A549 (cell line): ENCODE measurements at regions not wholly inside any gene's neighbourhood (a gene's known extent, or its start where the extent isn't known, plus 50 kb on each side); places are given as distances from the start of the nearest gene placed in this dataset.

Experiments
- ATAC-seq, 2 experiments: fragments of 200-7000 bp in 1 of 2; fragments of >200 bp in 1 of 2; cut with Nextera tagmentation in 1 of 2; cut with Tn5 transposase in 1 of 2; 3 replicates each; pipeline versions ENCODE4 v1.8.0 to v1.9.1; 2018 to 2020; ENCODE audit warnings: mild to moderate bottlenecking in 1 of 2, moderate library complexity in 1 of 2
- CTCF ChIA-PET: fragments of 300-600 bp; sonication (Branson Sonifier 250); formaldehyde crosslinking; extraction: SDS; loops from one replicate; lab custom pipeline; 2021; ENCODE audit warnings: antibody characterized with exemption, inconsistent platforms; lab: Yijun Ruan, JAX
- POLR2A ChIA-PET: fragments of 350-600 bp; formaldehyde crosslinking; extraction: SDS; loops from one replicate; lab custom pipeline; 2021; ENCODE audit warnings: antibody characterized with exemption, inconsistent platforms; lab: Yijun Ruan, JAX
- DNase-seq, 2 experiments: peaks; one replicate each; pipeline versions ENCODE4 v3.0.0 to v3.0.0-alpha.2; 2011 to 2016; ENCODE audit warnings: low read depth in 1 of 2, low spot score in 1 of 2
- FAIRE-seq: peaks from 2 replicates; lab custom pipeline; 2011; peaks lifted over from hg19 to GRCh38; lab: Jason Lieb, UNC
- H3K27ac ChIP-seq, 2 experiments: fragments of >200 bp; sonication (Bioruptor Twin); formaldehyde crosslinking; 3 replicates each; pipeline ENCODE4 v1.5.1; 2016 to 2017
- H3K4me1 ChIP-seq: fragments of >200 bp; sonication (Bioruptor Twin); formaldehyde crosslinking; 3 replicates; pipeline ENCODE4 v1.6.1; 2016
- H3K4me2 ChIP-seq: fragments of >200 bp; sonication (Bioruptor Twin); formaldehyde crosslinking; 3 replicates; pipeline ENCODE4 v1.6.1; 2016
- H3K4me3 ChIP-seq: fragments of >200 bp; sonication (Bioruptor Twin); formaldehyde crosslinking; 3 replicates; pipeline ENCODE4 v1.5.1; 2016
- H3K9me3 ChIP-seq: fragments of >200 bp; sonication (Bioruptor Twin); formaldehyde crosslinking; 3 replicates; pipeline ENCODE4 v1.6.1; 2016
- CBX2 ChIP-seq: fragments of 200-600 bp; sonication (generic); IDR thresholded peaks from 2 replicates; pipeline ENCODE4 v1.6.1; 2016; ENCODE audit warnings: low read depth, mild to moderate bottlenecking, borderline replicate concordance
- CBX8 ChIP-seq: fragments of 200-600 bp; sonication (generic); IDR thresholded peaks from 2 replicates; pipeline ENCODE4 v1.6.1; 2016
- CHD2 ChIP-seq: fragments of 150-350 bp; IDR thresholded peaks from 2 replicates; pipeline ENCODE4 v1.6.1; 2014; ENCODE audit warnings: low read length; ENCODE audit not compliant: partially characterized antibody
- CHD4 ChIP-seq: fragments of 200-600 bp; sonication (generic); IDR thresholded peaks from 2 replicates; pipeline ENCODE4 v1.6.1; 2016; ENCODE audit warnings: antibody characterized with exemption, mild to moderate bottlenecking, borderline replicate concordance
- EP300 ChIP-seq, 2 experiments: fragments of >200 bp; sonication (Bioruptor Twin); formaldehyde crosslinking; IDR thresholded peaks; 2 replicates in 1 of 2; 3 replicates in 1 of 2; pipeline ENCODE4 v1.6.1; 2016 to 2017
- FOSL2 ChIP-seq, 2 experiments: fragments of 450-650 bp in 1 of 2; fragments of >200 bp in 1 of 2; sonication (Bioruptor Twin) in 1 of 2; formaldehyde crosslinking; IDR thresholded peaks; 2 replicates each; pipeline versions ENCODE4 v1.5.0 to v1.6.1; 2016 to 2020; ENCODE audit warnings: mild to moderate bottlenecking in 1 of 2, moderate library complexity in 1 of 2
- FOXS1 ChIP-seq: fragments of 250-450 bp; sonication (Bioruptor Pico); IDR thresholded peaks from 2 replicates; pipeline ENCODE4 v1.5.0; 2020; ENCODE audit warnings: mild to moderate bottlenecking, moderate library complexity
- GATA3 ChIP-seq: IDR thresholded peaks from 2 replicates; pipeline ENCODE4 v1.6.1; 2012; ENCODE audit warnings: borderline replicate concordance
- HDAC2 ChIP-seq: fragments of 200-600 bp; sonication (generic); IDR thresholded peaks from 2 replicates; pipeline ENCODE4 v1.6.1; 2016
- HEYL ChIP-seq: fragments of 250-450 bp; sonication (Bioruptor Pico); IDR thresholded peaks from 2 replicates; pipeline ENCODE4 v1.8.0; 2021; ENCODE audit warnings: mild to moderate bottlenecking, moderate library complexity
- HOXB5 ChIP-seq: fragments of 250-450 bp; sonication (Bioruptor Pico); IDR thresholded peaks from 2 replicates; pipeline ENCODE4 v1.5.0; 2020; ENCODE audit warnings: mild to moderate bottlenecking, moderate library complexity
- JUNB ChIP-seq: fragments of >200 bp; sonication (Bioruptor Twin); formaldehyde crosslinking; IDR thresholded peaks from 2 replicates; pipeline ENCODE4 v1.6.1; 2016
- KDM1A ChIP-seq: fragments of 200-600 bp; sonication (generic); IDR thresholded peaks from 2 replicates; pipeline ENCODE4 v1.6.1; 2016; ENCODE audit warnings: low read depth, mild to moderate bottlenecking
- MAZ ChIP-seq: fragments of 150-350 bp; IDR thresholded peaks from 2 replicates; pipeline ENCODE4 v1.6.1; 2014; ENCODE audit warnings: antibody characterized with exemption, low read depth, low read length, borderline replicate concordance
- NPAS2 ChIP-seq: fragments of 250-450 bp; sonication (Bioruptor Pico); IDR thresholded peaks from 2 replicates; pipeline ENCODE4 v1.8.0; 2022; ENCODE audit warnings: mild to moderate bottlenecking, moderate library complexity, borderline replicate concordance
- PHF8 ChIP-seq: fragments of 200-600 bp; sonication (generic); IDR thresholded peaks from 2 replicates; pipeline ENCODE4 v1.6.1; 2016; ENCODE audit warnings: low read depth, mild to moderate bottlenecking, antibody characterized with exemption, moderate library complexity, borderline replicate concordance
- RAD21 ChIP-seq, 2 experiments: fragments of >200 bp in 1 of 2; sonication (Bioruptor Twin) in 1 of 2; formaldehyde crosslinking in 1 of 2; IDR thresholded peaks in 1 of 2; conservative IDR thresholded peaks in 1 of 2; 2 replicates in 1 of 2; 3 replicates in 1 of 2; pipeline ENCODE4 v1.6.1; 2012 to 2018; ENCODE audit warnings: inconsistent platforms in 1 of 2
- RCOR1 ChIP-seq: fragments of 150-350 bp; IDR thresholded peaks from 2 replicates; pipeline ENCODE4 v1.6.1; 2014; ENCODE audit warnings: antibody characterized with exemption, low read length, low read depth
- RFX5 ChIP-seq: fragments of 450-650 bp; IDR thresholded peaks from 2 replicates; pipeline ENCODE4 v1.7.1; 2014; ENCODE audit warnings: antibody characterized with exemption, mild to moderate bottlenecking, moderate library complexity
- SMC3 ChIP-seq: fragments of >200 bp; sonication (Bioruptor Twin); formaldehyde crosslinking; IDR thresholded peaks from 3 replicates; pipeline ENCODE4 v1.6.1; 2018; ENCODE audit warnings: inconsistent platforms
- SREBF2 ChIP-seq: fragments of 450-650 bp; IDR thresholded peaks from 2 replicates; pipeline ENCODE4 v1.6.1; 2014; ENCODE audit warnings: mild to moderate bottlenecking, moderate library complexity
- TP53 ChIP-seq: fragments of 250-450 bp; sonication (Bioruptor Pico); IDR thresholded peaks from 2 replicates; pipeline ENCODE4 v1.5.0; 2021; ENCODE audit warnings: mild to moderate bottlenecking, moderate library complexity
- ZC3H11A ChIP-seq: fragments of 450-650 bp; IDR thresholded peaks from 2 replicates; pipeline ENCODE4 v1.6.1; 2014; ENCODE audit warnings: antibody characterized with exemption, mild to moderate bottlenecking
- ZFP36 ChIP-seq: fragments of 450-650 bp; IDR thresholded peaks from 2 replicates; pipeline ENCODE4 v1.6.1; 2014; ENCODE audit warnings: borderline replicate concordance; ENCODE audit not compliant: partially characterized antibody
- ZSCAN20 ChIP-seq: fragments of 250-450 bp; sonication (Bioruptor Pico); IDR thresholded peaks from 2 replicates; pipeline ENCODE4 v1.8.0; 2022; ENCODE audit warnings: mild to moderate bottlenecking, moderate library complexity
- WGBS: methylation state at CpG from one replicate; pipeline ENCODE4 v1.1.6; 2017; ENCODE audit errors: missing lambda C conversion rate; 5-methylcytosine and 5-hydroxymethylcytosine counted together
- TF ChIP-seq, protein P1 (sequence below): IDR thresholded peaks from 2 replicates; pipeline ENCODE4 v1.6.1; 2012; ENCODE audit warnings: low read depth, borderline replicate concordance
- TF ChIP-seq, protein P2 (sequence below): IDR thresholded peaks from 2 replicates; pipeline ENCODE4 v1.6.1; 2012

DNA sequence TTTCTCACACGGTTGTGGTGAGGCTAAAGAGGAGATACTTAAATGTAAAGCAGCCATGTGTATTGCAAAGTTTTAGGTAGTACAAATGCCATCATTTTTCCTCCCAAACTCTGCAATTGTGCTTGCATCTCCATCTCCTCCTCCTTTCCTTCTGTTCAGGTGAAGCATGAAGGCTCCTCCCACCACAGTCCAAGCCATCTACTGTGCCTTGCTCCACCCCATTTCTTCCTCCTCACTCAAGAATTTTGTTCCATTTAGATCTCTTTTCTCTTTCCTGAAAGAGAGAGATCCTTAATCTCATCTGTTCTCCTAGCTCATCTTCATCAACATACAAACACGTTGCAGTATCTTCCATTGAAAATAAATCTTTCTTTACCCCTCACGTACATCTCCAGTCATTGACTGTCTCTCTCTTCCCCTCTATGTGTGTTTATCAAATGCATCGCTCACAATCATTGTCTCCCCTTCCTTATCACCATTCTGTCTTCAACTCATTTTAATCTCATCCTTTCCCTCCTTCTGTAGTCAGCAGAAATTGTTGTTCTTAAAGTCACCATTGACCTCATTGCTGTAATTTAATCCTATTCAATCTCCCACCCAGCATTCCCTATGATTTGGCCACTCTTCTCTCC lies 392.1 kb downstream of the RAD51AP2 start:
- Histone ChIP-seq H3K4me3 (no peak overlapping the region), H3K27ac (no peak overlapping the region), H3K4me1 (no peaks in the 10 kb centered on the region), H3K9me3 (no peaks in the 10 kb centered on the region), H3K4me2 (no peak overlapping the region)
- WGBS: 6% methylated on average over 4 of the region's 4 CpGs
- no peak for DNase-seq
- no peak for ATAC-seq
- ChIA-PET POLR2A (no interaction called here), CTCF (no interaction called here)
- TF ChIP-seq CHD2: no peak
- no peak for TF ChIP-seq EP300 (IDR thresholded peaks at IDR 0.05)
- no peak for TF ChIP-seq CBX2
- no peak for TF ChIP-seq KDM1A
- TF ChIP-seq JUNB: no peak
- TF ChIP-seq, protein P1, sequence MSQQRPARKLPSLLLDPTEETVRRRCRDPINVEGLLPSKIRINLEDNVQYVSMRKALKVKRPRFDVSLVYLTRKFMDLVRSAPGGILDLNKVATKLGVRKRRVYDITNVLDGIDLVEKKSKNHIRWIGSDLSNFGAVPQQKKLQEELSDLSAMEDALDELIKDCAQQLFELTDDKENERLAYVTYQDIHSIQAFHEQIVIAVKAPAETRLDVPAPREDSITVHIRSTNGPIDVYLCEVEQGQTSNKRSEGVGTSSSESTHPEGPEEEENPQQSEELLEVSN: no peak
- no peak for TF ChIP-seq NPAS2 (CRISPR knock-in tag)
- TF ChIP-seq FOXS1 (CRISPR knock-in tag): no peak
- no peak for TF ChIP-seq PHF8
- TF ChIP-seq RAD21 (conservative IDR thresholded peaks at IDR 0.05 in 1 of 2, IDR thresholded peaks at IDR 0.05 in 1 of 2): no peak
- no peak for TF ChIP-seq HDAC2
- TF ChIP-seq SMC3: no peak
- TF ChIP-seq SREBF2: no peak
- TF ChIP-seq ZSCAN20 (CRISPR knock-in tag): no peak
- no peak for TF ChIP-seq RFX5
- no peak for FAIRE-seq

DNA sequence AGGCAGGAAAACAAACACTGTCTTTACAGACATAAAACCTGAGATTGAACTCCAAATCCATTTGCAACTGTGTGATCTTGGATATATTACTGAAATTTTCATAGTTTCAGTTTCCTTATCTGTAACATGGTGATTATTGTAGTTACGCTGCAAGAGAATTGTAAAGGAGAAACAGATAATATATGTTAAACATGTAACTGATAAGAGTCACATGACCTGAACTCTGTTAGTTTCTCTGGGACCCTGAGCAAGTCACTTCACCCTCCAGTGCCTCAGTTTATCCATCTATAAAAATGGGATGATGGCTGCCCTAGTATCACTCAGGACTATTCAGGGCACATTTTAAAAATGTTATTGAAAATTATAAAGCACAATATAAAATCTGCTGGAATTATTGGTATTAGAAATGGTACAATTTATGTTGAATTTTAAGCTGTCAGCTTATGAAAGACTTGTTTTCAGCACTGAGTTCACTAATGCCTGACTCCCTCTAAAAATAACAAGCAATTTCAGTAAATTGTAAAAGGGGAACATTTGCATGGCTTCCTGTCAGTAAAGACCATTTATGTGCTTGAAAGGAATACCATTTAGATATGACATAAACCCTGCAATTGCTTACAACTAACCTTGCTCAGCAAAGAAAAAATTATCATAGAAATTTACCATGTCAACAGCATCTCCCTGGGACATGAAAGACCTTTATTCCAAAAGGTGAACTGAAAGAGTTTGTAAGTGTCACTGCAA lies 393.5 kb downstream of the RAD51AP2 start:
- TF ChIP-seq TP53 (CRISPR knock-in tag) (no peak), RCOR1 (no peak), CHD2 (no peak)
- FAIRE-seq (no peak), ATAC-seq (no peak), DNase-seq (no peak)
- no peaks in the 10 kb centered on the region for H3K9me3 ChIP-seq
- no peak overlapping the region for H3K4me3 ChIP-seq
- H3K27ac ChIP-seq: no peak overlapping the region
- no peaks in the 10 kb centered on the region for H3K4me1 ChIP-seq
- CTCF ChIA-PET: interaction anchor here (1.5 kb wide), 1 partner anchor 9 kb away, joined by 4 read pairs; no protein-coding TSS in a partner anchor
- no peak overlapping the region for H3K4me2 ChIP-seq
- WGBS: 35% methylated on average over 1 of the region's 1 CpG
- POLR2A ChIA-PET: no interaction called here

DNA sequence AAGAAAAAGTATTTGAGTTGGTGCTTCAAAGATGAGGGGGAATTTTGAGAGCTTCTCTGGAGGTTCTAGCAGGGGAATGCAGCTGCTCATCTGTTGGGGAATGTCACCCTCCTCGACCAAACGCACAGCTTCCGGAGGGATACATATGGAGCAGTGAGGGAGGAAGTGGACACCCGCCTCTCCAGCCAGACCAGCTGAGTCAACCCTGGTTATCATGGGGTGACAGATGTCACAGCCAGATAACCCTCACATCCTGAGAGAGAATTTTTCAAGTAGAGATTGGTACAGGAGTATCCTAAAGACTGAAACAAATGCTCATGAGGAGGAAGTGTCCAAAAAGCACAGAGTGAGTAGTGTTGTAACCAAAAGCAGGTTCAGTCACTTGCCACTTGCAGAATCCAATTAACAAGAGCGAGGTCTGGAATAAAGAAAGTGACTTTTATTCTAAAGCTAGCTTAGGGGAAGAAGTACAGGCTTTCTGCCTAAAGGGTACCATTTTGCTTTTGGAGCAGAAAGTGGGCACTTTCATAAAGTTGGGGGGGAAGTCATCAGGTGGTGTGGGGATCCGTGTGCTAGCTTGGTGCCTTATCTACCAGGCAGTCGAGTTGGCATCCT lies 395.2 kb downstream of the RAD51AP2 start:
- no peak for FAIRE-seq
- WGBS: 13% methylated on average over 7 of the region's 7 CpGs
- H3K4me1 ChIP-seq: no peaks in the 10 kb centered on the region
- no peak overlapping the region for H3K4me3 ChIP-seq
- ChIA-PET POLR2A (no interaction called here), CTCF (no interaction called here)
- no peak overlapping the region for H3K4me2 ChIP-seq
- DNase-seq: no peak
- TF ChIP-seq CBX2: no peak
- TF ChIP-seq HOXB5 (CRISPR knock-in tag): no peak
- TF ChIP-seq CHD4: no peak
- TF ChIP-seq FOSL2 (IDR thresholded peaks at IDR 0.05): no peak
- no peak for TF ChIP-seq FOSL2 (CRISPR knock-in tag; IDR thresholded peaks at IDR 0.05)
- no peak for TF ChIP-seq ZC3H11A
- no peak for TF ChIP-seq CHD2
- TF ChIP-seq GATA3: no peak
- TF ChIP-seq, protein P2, sequence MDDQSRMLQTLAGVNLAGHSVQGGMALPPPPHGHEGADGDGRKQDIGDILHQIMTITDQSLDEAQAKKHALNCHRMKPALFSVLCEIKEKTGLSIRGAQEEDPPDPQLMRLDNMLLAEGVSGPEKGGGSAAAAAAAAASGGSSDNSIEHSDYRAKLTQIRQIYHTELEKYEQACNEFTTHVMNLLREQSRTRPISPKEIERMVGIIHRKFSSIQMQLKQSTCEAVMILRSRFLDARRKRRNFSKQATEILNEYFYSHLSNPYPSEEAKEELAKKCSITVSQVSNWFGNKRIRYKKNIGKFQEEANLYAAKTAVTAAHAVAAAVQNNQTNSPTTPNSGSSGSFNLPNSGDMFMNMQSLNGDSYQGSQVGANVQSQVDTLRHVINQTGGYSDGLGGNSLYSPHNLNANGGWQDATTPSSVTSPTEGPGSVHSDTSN: no peak
- TF ChIP-seq CBX8: no peak
- TF ChIP-seq ZSCAN20 (CRISPR knock-in tag): no peak
- no peak for TF ChIP-seq MAZ
- no peak for TF ChIP-seq ZFP36
- TF ChIP-seq SREBF2: no peak
- no peak for TF ChIP-seq HEYL (CRISPR knock-in tag)
- H3K27ac ChIP-seq: no peak overlapping the region
- H3K9me3 ChIP-seq: no peaks in the 10 kb centered on the region
- no peak for ATAC-seq
